Testis (tissue), 2 donors: ENCODE measurements at regions not wholly inside any gene's neighbourhood (a gene's known extent, or its start where the extent isn't known, plus 50 kb on each side); places are given as distances from the start of the nearest gene placed in this dataset.

Source experiments
- DNase-seq: peaks from one replicate; pipeline ENCODE4 v3.0.0-alpha.2; 2019
- H3K27ac ChIP-seq, 2 donors: fragments of 200-600 bp; sonication (generic); one replicate each; pipeline ENCODE4 v1.5.1; 2019
- H3K27me3 ChIP-seq: fragments of 200-600 bp; sonication (generic); one replicate; pipeline ENCODE4 v1.5.1; 2019
- H3K36me3 ChIP-seq: fragments of 200-600 bp; sonication (generic); one replicate; pipeline ENCODE4 v1.5.1; 2017; ENCODE audit warnings: low read depth; ENCODE audit errors: missing control alignments
- H3K4me1 ChIP-seq: fragments of 200-600 bp; sonication (generic); one replicate; pipeline ENCODE4 v1.5.1; 2019
- H3K4me3 ChIP-seq, 2 donors: fragments of 200-600 bp; sonication (generic); one replicate each; pipeline ENCODE4 v1.5.1; 2017 to 2019
- H3K9me3 ChIP-seq: fragments of 200-600 bp; sonication (generic); one replicate; pipeline ENCODE4 v1.5.1; 2017
- CTCF ChIP-seq, 3 experiments: fragments of 450-650 bp in 2 of 3; fragments of 200-600 bp in 1 of 3; sonication (generic) in 1 of 3; IDR thresholded peaks; one replicate each; pipeline ENCODE4 v1.5.1; 2016 to 2019; ENCODE audit warnings: antibody characterized with exemption in 3 of 3, mild to moderate bottlenecking in 2 of 3, moderate library complexity in 1 of 3
- POLR2A ChIP-seq: fragments of 450-650 bp; IDR thresholded peaks from one replicate; pipeline ENCODE4 v1.6.1; 2017; ENCODE audit warnings: antibody characterized with exemption, mild to moderate bottlenecking, moderate library complexity
- WGBS, 2 donors: methylation state at CpG; one replicate each; pipeline ENCODE4 v1.1.5; 2018; 5-methylcytosine and 5-hydroxymethylcytosine counted together
- intact Hi-C: fragments of 100-400 bp; cut with DNase I; formaldehyde crosslinking; loops from one replicate; pipeline ENCODE4 v1.15.1; 2023; ENCODE audit warnings: low total_unique reads

- no peaks in the 10 kb centered on the region for H3K9me3 ChIP-seq
- no peaks in the 10 kb centered on the region for H3K27me3 ChIP-seq
- H3K36me3 ChIP-seq: no peaks in the 10 kb centered on the region
- DNase-seq: no peak
- H3K27ac ChIP-seq: no peak overlapping the region
- intact Hi-C loops: no loop called here
- no peaks in the 10 kb centered on the region for H3K4me1 ChIP-seq
- TF ChIP-seq POLR2A (no peak), CTCF (IDR thresholded peaks at IDR 0.05) (no peak)
- H3K4me3 ChIP-seq: no peak overlapping the region
- WGBS, 2 donors: 54 to 67% methylated on average over 1 of the region's 1 CpG
These were observed 262.5 kb upstream of the GRIN3A start for GRCh38 chr9:102000956-102001355.

- no peaks in the 10 kb centered on the region for H3K9me3 ChIP-seq
- H3K4me1 ChIP-seq: no peaks in the 10 kb centered on the region
- TF ChIP-seq CTCF (IDR thresholded peaks at IDR 0.05): no peak
- intact Hi-C loops: no loop called here
- 77 to 79% methylated on average over 1 of the region's 1 CpG for WGBS, 2 donors
- no peaks in the 10 kb centered on the region for H3K27me3 ChIP-seq
- no peak for DNase-seq
- H3K36me3 ChIP-seq: no peaks in the 10 kb centered on the region
- H3K27ac ChIP-seq: no peak overlapping the region
- H3K4me3 ChIP-seq: no peak overlapping the region
These were observed 261.0 kb upstream of the GRIN3A start for GRCh38 chr9:101999441-101999840.

GRCh38 chr9:101995231-101995630, 256.8 kb upstream of the GRIN3A start:
- Histone ChIP-seq H3K27ac (no peak overlapping the region), H3K36me3 (no peaks in the 10 kb centered on the region), H3K4me3 (no peak overlapping the region), H3K9me3 (no peaks in the 10 kb centered on the region), H3K27me3 (no peaks in the 10 kb centered on the region), H3K4me1 (no peaks in the 10 kb centered on the region)
- WGBS, 2 donors: 80 to 83% methylated on average over 5 of the region's 5 CpGs
- intact Hi-C loops: no loop called here
- TF ChIP-seq POLR2A: no peak
- no peak for TF ChIP-seq CTCF (IDR thresholded peaks at IDR 0.05)
- no peak for DNase-seq

GRCh38 chr9:101993771-101994170, 255.3 kb upstream of the GRIN3A start:
- Histone ChIP-seq H3K4me1 (no peaks in the 10 kb centered on the region), H3K4me3 (no peak overlapping the region), H3K36me3 (no peaks in the 10 kb centered on the region), H3K27me3 (no peaks in the 10 kb centered on the region), H3K27ac (no peak overlapping the region), H3K9me3 (no peaks in the 10 kb centered on the region)
- 72 to 79% methylated on average over 1 of the region's 1 CpG for WGBS, 2 donors
- no peak for DNase-seq
- intact Hi-C loops: no loop called here
- TF ChIP-seq POLR2A (no peak), CTCF (IDR thresholded peaks at IDR 0.05) (no peak)

GRCh38 chr9:101991926-101992325, 253.5 kb upstream of the GRIN3A start:
- DNase-seq: no peak
- Histone ChIP-seq H3K36me3 (no peaks in the 10 kb centered on the region), H3K4me3 (no peak overlapping the region), H3K27ac (no peak overlapping the region), H3K27me3 (no peaks in the 10 kb centered on the region), H3K9me3 (no peaks in the 10 kb centered on the region), H3K4me1 (no peaks in the 10 kb centered on the region)
- intact Hi-C loops: no loop called here
- TF ChIP-seq CTCF (IDR thresholded peaks at IDR 0.05): no peak
- TF ChIP-seq POLR2A: no peak
